ENCODE measurements at regions not wholly inside any gene's neighbourhood (a gene's known extent, or its start where the extent isn't known, plus 50 kb on each side); places are given as distances from the start of the nearest gene placed in this dataset.

GRCh38 chr10:47101196-47101595, 190.0 kb downstream of the PTPN20 start:
- no peak overlapping the region for H3K27ac ChIP-seq
- no peak for DNase-seq (ENCODE audit: low read depth, low spot score)

DNA sequence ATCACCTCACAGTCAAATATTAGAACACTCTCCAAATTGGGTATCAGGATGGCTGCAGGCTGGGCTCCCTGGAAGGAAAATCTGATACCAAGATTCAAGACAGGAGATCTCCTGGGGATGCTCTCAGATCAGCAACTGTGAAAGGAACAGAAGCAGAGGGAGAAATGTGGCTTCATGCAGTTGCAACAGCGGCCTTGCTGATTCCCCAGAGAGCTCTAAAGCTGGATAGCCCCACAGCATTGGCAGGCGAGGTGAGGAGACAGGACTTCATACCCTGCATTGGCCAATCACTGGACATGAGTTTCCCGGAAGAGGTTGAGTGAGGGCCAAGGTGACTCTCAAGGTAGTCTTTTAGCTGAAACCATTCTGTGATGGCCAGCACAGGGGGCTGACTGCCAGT, 190.6 kb downstream of the PTPN20 start:
- H3K27ac ChIP-seq, result no peak overlapping the region
- DNase-seq (ENCODE audit: low read depth, low spot score), result no peak

- DNase-seq (ENCODE audit: low read depth, low spot score), result no peak
- no peak overlapping the region for H3K27ac ChIP-seq
Measured at GRCh38 chr10:47104151-47104605, 192.9 kb downstream of the PTPN20 start.

- no peak for DNase-seq (ENCODE audit: low read depth, low spot score)
Measured at GRCh38 chr10:47104786-47105385, 193.7 kb downstream of the PTPN20 start.

DNA sequence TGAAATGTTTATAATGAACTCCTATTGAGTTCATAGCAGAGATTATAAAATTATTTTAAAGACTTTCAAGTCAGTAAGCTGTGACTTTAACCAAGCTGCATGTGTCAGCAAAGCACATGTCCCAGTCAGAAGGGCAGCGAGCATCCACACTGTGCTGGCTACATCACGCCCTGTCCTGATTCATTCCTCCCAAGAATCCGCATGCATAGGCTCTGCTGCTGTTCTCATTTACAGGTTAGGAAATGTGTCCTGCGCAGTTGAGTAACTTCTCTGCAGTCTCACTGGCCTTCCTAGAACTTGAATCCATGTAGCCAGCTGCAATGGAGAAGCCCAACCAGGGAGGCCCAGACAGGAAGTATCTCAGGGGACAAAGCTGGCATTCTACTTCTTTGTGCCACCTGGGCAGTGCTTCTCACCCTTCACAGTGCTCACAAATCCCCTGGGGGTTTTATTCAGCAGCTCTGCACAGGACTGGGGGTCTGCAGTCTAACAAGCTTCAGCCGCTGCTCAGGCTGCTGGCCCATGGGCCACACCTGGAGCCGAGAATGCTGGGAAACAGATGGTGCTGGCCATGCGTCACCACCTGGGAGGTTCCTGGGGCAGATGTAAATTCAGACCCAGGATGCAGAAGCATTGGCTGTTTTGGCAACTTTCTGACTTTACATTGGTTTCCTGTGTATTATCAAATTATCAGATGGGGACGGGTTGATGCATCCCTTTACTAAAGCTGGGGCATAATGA, 192.8 kb upstream of the GDF10 start:
- DNase-seq (ENCODE audit: low read depth, low spot score), result no peak

More at GRCh38 chr10:47104786-47105385, 193.7 kb downstream of the PTPN20 start:
- H3K27ac ChIP-seq, result no peak overlapping the region

GRCh38 chr10:47109906-47110305, 190.1 kb upstream of the GDF10 start:
- DNase-seq (ENCODE audit: low read depth, low spot score), result no peak
- no peak overlapping the region for H3K27ac ChIP-seq

More for the DNA sequence above, 192.8 kb upstream of the GDF10 start:
- no peak overlapping the region for H3K27ac ChIP-seq

GRCh38 chr10:47111329-47111862, 188.6 kb upstream of the GDF10 start:
- no peak for DNase-seq (ENCODE audit: low read depth, low spot score)
- H3K27ac ChIP-seq, result no peak overlapping the region

- DNase-seq (ENCODE audit: low read depth, low spot score), result no peak
- no peak overlapping the region for H3K27ac ChIP-seq
Measured at GRCh38 chr10:47112612-47113011, 187.4 kb upstream of the GDF10 start.

- no peak for DNase-seq (ENCODE audit: low read depth, low spot score)
Measured at GRCh38 chr10:47113907-47114500, 186.0 kb upstream of the GDF10 start.

DNA sequence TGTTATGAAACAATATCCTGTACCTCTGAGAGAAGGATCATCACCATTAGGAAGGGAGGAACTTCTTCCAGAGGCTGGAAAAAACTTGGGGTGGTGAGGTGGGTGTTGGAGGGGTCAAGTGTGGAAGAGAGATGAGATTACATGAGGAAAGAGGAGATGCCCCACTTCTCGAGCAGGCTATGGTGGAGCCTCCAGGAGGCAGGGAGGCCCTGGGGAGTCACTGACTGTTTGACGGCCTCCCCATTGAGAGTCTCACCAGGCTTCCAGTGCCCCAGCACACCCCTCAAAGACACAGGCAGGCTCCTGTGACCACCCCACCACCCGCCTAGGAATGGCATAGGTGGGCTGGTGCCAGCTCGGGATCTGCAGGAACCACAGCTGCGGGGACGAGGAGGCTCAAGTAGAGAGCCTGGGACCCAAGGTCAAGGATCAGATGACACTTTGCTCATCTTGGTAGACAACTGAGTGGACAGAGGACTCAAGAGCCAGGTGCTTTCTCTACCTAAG, 185.3 kb upstream of the GDF10 start:
- DNase-seq (ENCODE audit: low read depth, low spot score), result no peak
- no peak overlapping the region for H3K27ac ChIP-seq

More at GRCh38 chr10:47113907-47114500, 186.0 kb upstream of the GDF10 start:
- H3K27ac ChIP-seq, result no peak overlapping the region

- DNase-seq (ENCODE audit: low read depth, low spot score), result no peak
- no peak overlapping the region for H3K27ac ChIP-seq
Measured at GRCh38 chr10:47115322-47115721, 184.7 kb upstream of the GDF10 start.

GRCh38 chr10:47116445-47116844, 183.6 kb upstream of the GDF10 start:
- H3K27ac ChIP-seq, result no peak overlapping the region
- no peak for DNase-seq (ENCODE audit: low read depth, low spot score)

DNA sequence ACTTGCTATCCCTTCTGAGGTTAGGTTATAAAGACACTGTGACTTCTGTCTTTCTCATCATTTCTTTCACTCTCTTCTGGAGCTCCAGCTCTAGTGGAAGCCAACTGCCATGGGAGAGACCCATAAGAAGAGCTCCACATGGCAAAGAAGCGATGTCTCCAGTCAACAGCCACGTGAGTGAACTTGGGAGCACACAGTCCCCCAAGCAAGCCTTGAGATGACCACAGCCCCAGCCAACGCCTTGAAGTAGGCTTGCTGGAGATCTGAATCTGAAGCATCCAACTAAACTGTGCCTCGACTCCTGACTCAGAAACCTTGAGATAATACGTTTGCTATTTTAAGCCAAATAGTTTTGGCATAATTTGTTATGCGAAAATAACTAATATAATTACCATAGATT, 181.7 kb upstream of the GDF10 start:
- no peak overlapping the region for H3K27ac ChIP-seq
- no peak for DNase-seq (ENCODE audit: low read depth, low spot score)

GRCh38 chr10:47121336-47121735, 178.7 kb upstream of the GDF10 start:
- DNase-seq (ENCODE audit: low read depth, low spot score), result no peak
- H3K27ac ChIP-seq, result no peak overlapping the region

DNA sequence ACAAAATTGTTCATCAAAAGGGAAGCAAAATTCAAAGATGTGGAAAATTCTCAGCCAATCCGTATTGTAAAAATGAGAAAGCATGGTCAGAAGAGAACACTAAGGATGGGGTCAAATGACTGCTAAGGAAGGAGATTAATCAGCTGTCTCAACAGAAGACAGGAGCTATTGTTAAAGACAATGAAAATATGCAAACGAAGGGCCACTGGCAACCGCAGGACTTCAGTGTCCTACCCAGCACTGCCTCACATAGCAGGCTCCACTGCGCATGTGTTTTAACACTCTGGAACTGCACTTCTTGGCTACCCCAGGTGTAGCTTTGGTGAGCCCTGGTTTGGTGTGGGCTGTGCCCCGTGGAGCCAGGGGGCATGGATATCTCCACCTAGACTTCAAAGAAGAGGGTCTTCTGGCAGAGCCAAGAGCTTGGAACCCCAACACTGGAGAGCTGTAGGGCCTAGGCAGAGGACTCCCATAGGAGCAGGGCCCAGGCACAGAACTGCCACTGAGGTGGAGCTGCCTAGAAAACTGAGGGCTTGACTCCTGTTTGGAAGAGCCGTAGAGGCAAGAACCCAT, 176.2 kb upstream of the GDF10 start:
- no peak overlapping the region for H3K27ac ChIP-seq
- no peak for DNase-seq (ENCODE audit: low read depth, low spot score)

GRCh38 chr10:47127188-47127785, 172.7 kb upstream of the GDF10 start:
- DNase-seq (ENCODE audit: low read depth, low spot score), result no peak

GRCh38 chr10:47130491-47130890, 169.5 kb upstream of the GDF10 start:
- H3K27ac ChIP-seq, result no peak overlapping the region
- no peak for DNase-seq (ENCODE audit: low read depth, low spot score)

More at GRCh38 chr10:47127188-47127785, 172.7 kb upstream of the GDF10 start:
- H3K27ac ChIP-seq, result no peak overlapping the region

GRCh38 chr10:47133871-47134570, 166.0 kb upstream of the GDF10 start:
- H3K27ac ChIP-seq, result no peak overlapping the region
- no peak for DNase-seq (ENCODE audit: low read depth, low spot score)

- no peak for DNase-seq (ENCODE audit: low read depth, low spot score)
- H3K27ac ChIP-seq, result no peak overlapping the region
Measured at GRCh38 chr10:47136866-47137265, 163.1 kb upstream of the GDF10 start.

Measured in epithelial cell of prostate (primary cell).